CD4-positive, alpha-beta T cell (primary cell): ENCODE measurements at regions not wholly inside any gene's neighbourhood (a gene's known extent, or its start where the extent isn't known, plus 50 kb on each side); places are given as distances from the start of the nearest gene placed in this dataset.

Experiments
- ATAC-seq: fragments of 200-7000 bp; cut with Tn5 transposase; one replicate; pipeline ENCODE4 v1.10.0; 2022; ENCODE audit warnings: mild to moderate bottlenecking; ENCODE audit not compliant: poor library complexity
- CTCF ChIA-PET: fragments of 350-600 bp; sonication (Branson Sonifier 250); formaldehyde crosslinking; loops from one replicate; lab custom pipeline; 2021; ENCODE audit warnings: antibody characterized with exemption, inconsistent platforms; lab: Charles Lee
- POLR2A ChIA-PET: fragments of 350-600 bp; sonication (Branson Sonifier 250); formaldehyde crosslinking; loops from one replicate; lab custom pipeline; 2021; ENCODE audit warnings: antibody characterized with exemption, inconsistent platforms; lab: Charles Lee
- DNase-seq, 14 experiments: peaks; one replicate each; pipeline ENCODE4 v3.0.0-alpha.2; 2013 to 2020; ENCODE audit warnings: mixed read lengths in 2 of 14
- H3K27ac ChIP-seq, 2 donors: one replicate each; pipeline versions ENCODE4 v1.5.1 to v1.7.0; 2013; ENCODE audit warnings: low read length in 2 of 2, low read depth in 1 of 2, mild to moderate bottlenecking in 1 of 2
- H3K27me3 ChIP-seq, 2 experiments: 1 replicate in 1 of 2; 2 replicates in 1 of 2; pipeline versions ENCODE4 v1.6.1 to v1.7.0; 2013; ENCODE audit warnings: low read length in 2 of 2, control low read depth in 1 of 2, mild to moderate bottlenecking in 1 of 2, moderate library complexity in 1 of 2; ENCODE audit not compliant: insufficient read depth in 2 of 2, control insufficient read depth in 1 of 2
- H3K36me3 ChIP-seq: one replicate; pipeline ENCODE4 v1.6.1; 2013; ENCODE audit warnings: low read length, control low read depth; ENCODE audit not compliant: insufficient read depth
- H3K4me1 ChIP-seq: one replicate; pipeline ENCODE4 v1.6.1; 2013; ENCODE audit warnings: low read length, control low read depth; ENCODE audit not compliant: insufficient read depth
- H3K4me3 ChIP-seq: one replicate; pipeline ENCODE4 v1.5.1; 2013; ENCODE audit warnings: mild to moderate bottlenecking, low read length, moderate library complexity
- H3K9me3 ChIP-seq, 2 experiments: 1 replicate in 1 of 2; 2 replicates in 1 of 2; pipeline versions ENCODE4 v1.6.1 to v1.7.0; 2013; ENCODE audit warnings: low read length in 2 of 2, mild to moderate bottlenecking in 2 of 2, control low read depth in 1 of 2, moderate library complexity in 1 of 2; ENCODE audit not compliant: control insufficient read depth in 1 of 2, insufficient read depth in 1 of 2
- H3K27ac Mint-ChIP-seq: one replicate; pipeline ENCODE4 v1.8.0; 2020; ENCODE audit warnings: mixed read lengths
- H3K27me3 Mint-ChIP-seq: one replicate; pipeline ENCODE4 v1.8.0; 2021; ENCODE audit warnings: mixed read lengths
- H3K36me3 Mint-ChIP-seq: one replicate; pipeline ENCODE4 v1.8.0; 2021; ENCODE audit warnings: low read depth, mixed read lengths
- H3K4me1 Mint-ChIP-seq: one replicate; pipeline ENCODE4 v1.8.0; 2021; ENCODE audit warnings: low read depth, mixed read lengths
- H3K4me3 Mint-ChIP-seq: one replicate; pipeline ENCODE4 v1.8.0; 2020; ENCODE audit warnings: mild to moderate bottlenecking, mixed read lengths
- H3K9me3 Mint-ChIP-seq: one replicate; pipeline ENCODE4 v1.8.0; 2020; ENCODE audit warnings: mixed read lengths
- intact Hi-C, 2 experiments: fragments of 100-400 bp; cut with DNase I in 1 of 2; cut with micrococcal nuclease in 1 of 2; formaldehyde crosslinking; loops; one replicate each; pipeline versions ENCODE4 v1.15.1 to v1.9.0; 2023 to 2025; cut with DNase I, micrococcal nuclease
- TF ChIP-seq, protein P1 (sequence below): fragments of 200-600 bp; IDR thresholded peaks from one replicate; pipeline ENCODE4 v1.8.0; 2022; ENCODE audit warnings: antibody characterized with exemption, mild to moderate bottlenecking

DNA sequence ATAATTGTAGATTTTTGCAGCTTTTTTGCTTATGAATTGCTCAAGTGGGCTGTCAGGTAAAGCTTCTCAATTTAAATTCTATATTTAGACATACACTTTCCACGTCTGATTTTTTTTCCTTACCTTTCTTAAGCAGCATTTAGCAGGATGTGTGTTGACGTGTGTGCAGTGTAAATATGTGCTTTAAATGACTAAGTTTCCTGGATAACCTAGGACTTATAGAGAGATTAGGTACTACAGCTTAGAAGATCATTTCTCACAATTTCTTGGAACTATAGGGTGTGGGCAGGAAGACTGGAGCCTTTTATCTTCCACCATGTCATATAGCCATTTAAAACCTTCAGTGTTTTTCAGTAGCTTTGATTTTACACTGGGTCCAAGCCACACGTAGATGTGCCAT is 263.5 kb downstream of the NOVA1 start:
- no peaks in the 10 kb centered on the region for H3K4me1 ChIP-seq
- H3K27ac ChIP-seq, result no peak overlapping the region
- ChIA-PET CTCF (no interaction called here), POLR2A (no interaction called here)
- Mint-ChIP-seq H3K27me3 (no peaks in the 10 kb centered on the region), H3K27ac (no peak overlapping the region), H3K9me3 (peaks cover 5% of the 10 kb centered on the region), H3K4me1 (no peaks in the 10 kb centered on the region), H3K36me3 (no peaks in the 10 kb centered on the region), H3K4me3 (no peak overlapping the region)
- TF ChIP-seq, protein P1, sequence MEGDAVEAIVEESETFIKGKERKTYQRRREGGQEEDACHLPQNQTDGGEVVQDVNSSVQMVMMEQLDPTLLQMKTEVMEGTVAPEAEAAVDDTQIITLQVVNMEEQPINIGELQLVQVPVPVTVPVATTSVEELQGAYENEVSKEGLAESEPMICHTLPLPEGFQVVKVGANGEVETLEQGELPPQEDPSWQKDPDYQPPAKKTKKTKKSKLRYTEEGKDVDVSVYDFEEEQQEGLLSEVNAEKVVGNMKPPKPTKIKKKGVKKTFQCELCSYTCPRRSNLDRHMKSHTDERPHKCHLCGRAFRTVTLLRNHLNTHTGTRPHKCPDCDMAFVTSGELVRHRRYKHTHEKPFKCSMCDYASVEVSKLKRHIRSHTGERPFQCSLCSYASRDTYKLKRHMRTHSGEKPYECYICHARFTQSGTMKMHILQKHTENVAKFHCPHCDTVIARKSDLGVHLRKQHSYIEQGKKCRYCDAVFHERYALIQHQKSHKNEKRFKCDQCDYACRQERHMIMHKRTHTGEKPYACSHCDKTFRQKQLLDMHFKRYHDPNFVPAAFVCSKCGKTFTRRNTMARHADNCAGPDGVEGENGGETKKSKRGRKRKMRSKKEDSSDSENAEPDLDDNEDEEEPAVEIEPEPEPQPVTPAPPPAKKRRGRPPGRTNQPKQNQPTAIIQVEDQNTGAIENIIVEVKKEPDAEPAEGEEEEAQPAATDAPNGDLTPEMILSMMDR, result no peak
- no peak for ATAC-seq
- no peak for DNase-seq
- H3K36me3 ChIP-seq, result no peaks in the 10 kb centered on the region
- no peak overlapping the region for H3K4me3 ChIP-seq
- H3K27me3 ChIP-seq, result no peaks in the 10 kb centered on the region
- peaks cover 0 to 4% of the 10 kb centered on the region in 2 experiments for H3K9me3 ChIP-seq
- intact Hi-C loops, result no loop called here

DNA sequence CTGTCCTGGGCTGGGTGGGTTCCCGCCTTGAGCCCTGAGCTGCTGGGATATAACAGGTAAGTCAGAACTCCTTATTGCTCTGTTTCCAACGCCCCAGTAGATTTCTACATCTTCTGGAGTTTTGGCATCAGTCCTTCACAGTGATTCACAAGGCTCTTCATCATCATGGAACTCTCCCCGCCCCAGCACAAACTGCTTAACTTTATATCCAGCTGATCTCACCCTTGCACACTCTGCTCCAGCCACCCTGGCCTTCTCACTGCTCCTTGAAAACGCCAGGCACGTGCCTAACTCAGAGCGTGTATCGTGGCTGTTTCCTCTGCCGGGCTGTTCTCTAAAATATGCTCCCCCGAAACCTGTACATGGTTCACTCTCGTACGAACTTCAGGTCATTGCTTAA is 264.9 kb downstream of the NOVA1 start:
- H3K27me3 Mint-ChIP-seq, result no peaks in the 10 kb centered on the region
- peaks cover 0 to 4% of the 10 kb centered on the region in 2 experiments for H3K9me3 ChIP-seq
- no peak overlapping the region for H3K4me3 ChIP-seq
- CTCF ChIA-PET, result no interaction called here
- ATAC-seq, result no peak
- no peak overlapping the region for H3K4me3 Mint-ChIP-seq
- no peaks in the 10 kb centered on the region for H3K36me3 ChIP-seq
- no peak overlapping the region for H3K27ac ChIP-seq
- DNase-seq, result no peak
- H3K4me1 Mint-ChIP-seq, result no peaks in the 10 kb centered on the region
- H3K27me3 ChIP-seq, result no peaks in the 10 kb centered on the region
- TF ChIP-seq, protein P1, result no peak
- no peak overlapping the region for H3K27ac Mint-ChIP-seq
- POLR2A ChIA-PET, result no interaction called here
- intact Hi-C loops, result no loop called here
- no peaks in the 10 kb centered on the region for H3K36me3 Mint-ChIP-seq
- H3K9me3 Mint-ChIP-seq, result peaks cover 8% of the 10 kb centered on the region
- no peaks in the 10 kb centered on the region for H3K4me1 ChIP-seq

DNA sequence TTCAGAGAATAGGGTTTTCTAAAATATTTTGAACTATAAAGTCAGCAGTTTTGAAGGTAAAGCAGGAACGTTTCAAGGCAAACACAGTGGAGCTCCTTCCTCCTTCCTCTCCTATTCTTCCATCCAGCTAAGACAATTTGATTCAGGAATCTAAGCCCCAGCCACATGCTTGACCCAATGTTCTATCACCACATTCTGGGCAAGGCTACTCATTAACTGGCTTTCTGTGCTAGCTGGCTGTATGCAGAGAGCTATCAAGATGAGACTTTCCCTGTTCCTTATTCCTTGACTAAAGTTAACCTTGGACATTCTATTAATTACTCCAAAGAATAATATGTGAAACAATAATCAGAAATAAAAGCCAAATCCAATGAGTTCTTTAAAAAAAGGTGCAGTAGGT is 266.9 kb downstream of the NOVA1 start:
- POLR2A ChIA-PET, result no interaction called here
- H3K36me3 Mint-ChIP-seq, result no peaks in the 10 kb centered on the region
- H3K4me3 Mint-ChIP-seq, result no peak overlapping the region

More for the DNA sequence above, 266.9 kb downstream of the NOVA1 start:
- no peaks in the 10 kb centered on the region for H3K27me3 ChIP-seq
- H3K9me3 Mint-ChIP-seq, result peaks cover 8% of the 10 kb centered on the region
- H3K27ac ChIP-seq, result no peak overlapping the region
- ATAC-seq (no peak), DNase-seq (no peak)
- TF ChIP-seq, protein P1, result no peak
- no peak overlapping the region for H3K4me3 ChIP-seq
- H3K27me3 Mint-ChIP-seq, result no peaks in the 10 kb centered on the region
- peaks cover 0 to 4% of the 10 kb centered on the region in 2 experiments for H3K9me3 ChIP-seq
- no peaks in the 10 kb centered on the region for H3K4me1 Mint-ChIP-seq
- no peaks in the 10 kb centered on the region for H3K4me1 ChIP-seq
- H3K27ac Mint-ChIP-seq, result no peak overlapping the region
- no peaks in the 10 kb centered on the region for H3K36me3 ChIP-seq
- CTCF ChIA-PET, result no interaction called here
- intact Hi-C loops, result no loop called here
